ENCODE measurements at regions not wholly inside any gene's neighbourhood (a gene's known extent, or its start where the extent isn't known, plus 50 kb on each side); places are given as distances from the start of the nearest gene placed in this dataset.

GRCh38 chrX:97846228-97846627 is 962.5 kb downstream of the RPA4 start:
- TF ChIP-seq CTCF (conservative IDR thresholded peaks at IDR 0.05; ENCODE audit: control insufficient read depth, insufficient read depth, low read depth, low read length) = no peak
- no peak for DNase-seq (ENCODE audit: low read depth)
- no peak overlapping the region for H3K4me3 ChIP-seq (ENCODE audit: control insufficient read depth, low read depth, low read length)

- H3K4me3 ChIP-seq (ENCODE audit: control insufficient read depth, low read depth, low read length) = no peak overlapping the region
- no peak for TF ChIP-seq CTCF (conservative IDR thresholded peaks at IDR 0.05; ENCODE audit: control insufficient read depth, insufficient read depth, low read depth, low read length)
- DNase-seq (ENCODE audit: low read depth) = no peak
Measured at GRCh38 chrX:97846718-97847237, 963.1 kb downstream of the RPA4 start.

GRCh38 chrX:97847885-97848679 is 964.4 kb downstream of the RPA4 start:
- DNase-seq (ENCODE audit: low read depth) = no peak
- H3K4me3 ChIP-seq (ENCODE audit: control insufficient read depth, low read depth, low read length) = no peak overlapping the region
- no peak for TF ChIP-seq CTCF (conservative IDR thresholded peaks at IDR 0.05; ENCODE audit: control insufficient read depth, insufficient read depth, low read depth, low read length)

GRCh38 chrX:97849951-97850350 is 966.2 kb downstream of the RPA4 start:
- TF ChIP-seq CTCF (conservative IDR thresholded peaks at IDR 0.05; ENCODE audit: control insufficient read depth, insufficient read depth, low read depth, low read length) = no peak
- H3K4me3 ChIP-seq (ENCODE audit: control insufficient read depth, low read depth, low read length) = no peak overlapping the region
- no peak for DNase-seq (ENCODE audit: low read depth)

- no peak for TF ChIP-seq CTCF (conservative IDR thresholded peaks at IDR 0.05; ENCODE audit: control insufficient read depth, insufficient read depth, low read depth, low read length)
- H3K4me3 ChIP-seq (ENCODE audit: control insufficient read depth, low read depth, low read length) = no peak overlapping the region
- DNase-seq (ENCODE audit: low read depth) = no peak
Measured at GRCh38 chrX:97850911-97851310, 967.2 kb downstream of the RPA4 start.

- no peak for TF ChIP-seq CTCF (conservative IDR thresholded peaks at IDR 0.05; ENCODE audit: control insufficient read depth, insufficient read depth, low read depth, low read length)
- no peak overlapping the region for H3K4me3 ChIP-seq (ENCODE audit: control insufficient read depth, low read depth, low read length)
- DNase-seq (ENCODE audit: low read depth) = no peak
Measured at GRCh38 chrX:97854086-97854485, 970.4 kb downstream of the RPA4 start.
